ENCODE measurements at regions not wholly inside any gene's neighbourhood (a gene's known extent, or its start where the extent isn't known, plus 50 kb on each side); places are given as distances from the start of the nearest gene placed in this dataset.

- H3K79me2 ChIP-seq (ENCODE audit: insufficient read depth, low read length): no peaks in the 10 kb centered on the region
- no peaks in the 10 kb centered on the region for H3K9me3 ChIP-seq (ENCODE audit: insufficient read depth, low read length)
- H3K27ac ChIP-seq (ENCODE audit: low read depth, low read length): no peak overlapping the region
- no peaks in the 10 kb centered on the region for H3K27me3 ChIP-seq (ENCODE audit: low read length)
- no peak overlapping the region for H3K9ac ChIP-seq (ENCODE audit: low read length)
- H3K9me2 ChIP-seq (replicated peaks; ENCODE audit: insufficient read depth, low read length): no peaks in the 10 kb centered on the region
- no peak overlapping the region for H3K4me2 ChIP-seq (ENCODE audit: low read depth, low read length, poor library complexity, severe bottlenecking)
- H2AFZ ChIP-seq (ENCODE audit: low read depth, low read length, severe bottlenecking): no peak overlapping the region
- no peak overlapping the region for H3K4me3 ChIP-seq (ENCODE audit: insufficient read depth, low read length, poor library complexity, severe bottlenecking)
- H4K20me1 ChIP-seq (ENCODE audit: low read depth, low read length): no peaks in the 10 kb centered on the region
- no peak for TF ChIP-seq CTCF (IDR thresholded peaks at IDR 0.05; ENCODE audit: insufficient read depth, low read length, poor library complexity, severe bottlenecking)
- no peak for TF ChIP-seq EZH2phosphoT487 (conservative IDR thresholded peaks at IDR 0.05; ENCODE audit: low read length)
- no peaks in the 10 kb centered on the region for H3K36me3 ChIP-seq (ENCODE audit: low read length)
- no peaks in the 10 kb centered on the region for H3F3A ChIP-seq (ENCODE audit: insufficient read depth)
Observed at GRCh38 chr15:59817834-59818233, 128.7 kb upstream of the BNIP2 start.

- Histone ChIP-seq H3K9ac (ENCODE audit: low read length) (no peak overlapping the region), H3K4me2 (ENCODE audit: low read depth, low read length, poor library complexity, severe bottlenecking) (no peak overlapping the region), H3K9me3 (ENCODE audit: insufficient read depth, low read length) (no peaks in the 10 kb centered on the region), H4K20me1 (ENCODE audit: low read depth, low read length) (no peaks in the 10 kb centered on the region), H3F3A (ENCODE audit: insufficient read depth) (no peaks in the 10 kb centered on the region), H2AFZ (ENCODE audit: low read depth, low read length, severe bottlenecking) (no peak overlapping the region), H3K4me3 (ENCODE audit: insufficient read depth, low read length, poor library complexity, severe bottlenecking) (no peak overlapping the region), H3K36me3 (ENCODE audit: low read length) (no peaks in the 10 kb centered on the region), H3K27ac (ENCODE audit: low read depth, low read length) (no peak overlapping the region), H3K9me2 (replicated peaks; ENCODE audit: insufficient read depth, low read length) (no peaks in the 10 kb centered on the region), H3K27me3 (ENCODE audit: low read length) (no peaks in the 10 kb centered on the region), H3K79me2 (ENCODE audit: insufficient read depth, low read length) (no peaks in the 10 kb centered on the region)
- TF ChIP-seq CTCF (IDR thresholded peaks at IDR 0.05; ENCODE audit: insufficient read depth, low read length, poor library complexity, severe bottlenecking): no peak
Observed at GRCh38 chr15:59817053-59817452, 127.9 kb upstream of the BNIP2 start.

GRCh38 chr15:59814409-59814808 is 125.3 kb upstream of the BNIP2 start:
- Histone ChIP-seq H3K27ac (ENCODE audit: low read depth, low read length) (no peak overlapping the region), H2AFZ (ENCODE audit: low read depth, low read length, severe bottlenecking) (no peak overlapping the region), H3K4me2 (ENCODE audit: low read depth, low read length, poor library complexity, severe bottlenecking) (no peak overlapping the region)

More at GRCh38 chr15:59814409-59814808, 125.3 kb upstream of the BNIP2 start:
- no peaks in the 10 kb centered on the region for H3K79me2 ChIP-seq (ENCODE audit: insufficient read depth, low read length)
- no peak overlapping the region for H3K4me3 ChIP-seq (ENCODE audit: insufficient read depth, low read length, poor library complexity, severe bottlenecking)
- H3K36me3 ChIP-seq (ENCODE audit: low read length): no peaks in the 10 kb centered on the region
- no peaks in the 10 kb centered on the region for H3K27me3 ChIP-seq (ENCODE audit: low read length)
- no peak overlapping the region for H3K9ac ChIP-seq (ENCODE audit: low read length)
- no peaks in the 10 kb centered on the region for H3K9me3 ChIP-seq (ENCODE audit: insufficient read depth, low read length)
- TF ChIP-seq CTCF (IDR thresholded peaks at IDR 0.05; ENCODE audit: insufficient read depth, low read length, poor library complexity, severe bottlenecking): no peak
- no peak for TF ChIP-seq EZH2phosphoT487 (conservative IDR thresholded peaks at IDR 0.05; ENCODE audit: low read length)
- no peaks in the 10 kb centered on the region for H3F3A ChIP-seq (ENCODE audit: insufficient read depth)
- H4K20me1 ChIP-seq (ENCODE audit: low read depth, low read length): no peaks in the 10 kb centered on the region
- no peaks in the 10 kb centered on the region for H3K9me2 ChIP-seq (replicated peaks; ENCODE audit: insufficient read depth, low read length)
